ENCODE measurements at regions not wholly inside any gene's neighbourhood (a gene's known extent, or its start where the extent isn't known, plus 50 kb on each side); places are given as distances from the start of the nearest gene placed in this dataset.
"Not testable (repeated sequence)": the region's sequence is repeated elsewhere in the genome, so short reads cannot be mapped to it uniquely, and the experiment has no call there.

DNA sequence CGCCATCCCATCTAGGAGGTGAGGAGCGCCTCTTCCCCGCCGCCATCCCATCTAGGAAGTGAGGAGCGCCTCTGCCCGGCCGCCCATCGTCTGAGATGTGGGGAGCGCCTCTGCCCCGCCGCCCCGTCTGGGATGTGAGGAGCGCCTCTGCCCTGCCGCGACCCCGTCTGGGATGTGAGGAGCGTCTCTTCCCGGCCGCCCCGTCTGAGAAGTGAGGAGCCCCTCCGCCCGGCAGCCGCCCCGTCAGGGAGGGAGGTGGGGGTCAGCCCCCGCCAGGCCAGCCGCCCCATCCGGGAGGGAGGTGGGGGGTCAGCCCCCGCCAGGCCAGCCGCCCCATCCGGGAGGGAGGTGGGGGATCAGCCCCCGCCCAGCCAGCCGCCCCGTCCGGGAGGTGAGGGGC, 212.2 kb downstream of the RRAGC start:
- TF ChIP-seq, protein P1, sequence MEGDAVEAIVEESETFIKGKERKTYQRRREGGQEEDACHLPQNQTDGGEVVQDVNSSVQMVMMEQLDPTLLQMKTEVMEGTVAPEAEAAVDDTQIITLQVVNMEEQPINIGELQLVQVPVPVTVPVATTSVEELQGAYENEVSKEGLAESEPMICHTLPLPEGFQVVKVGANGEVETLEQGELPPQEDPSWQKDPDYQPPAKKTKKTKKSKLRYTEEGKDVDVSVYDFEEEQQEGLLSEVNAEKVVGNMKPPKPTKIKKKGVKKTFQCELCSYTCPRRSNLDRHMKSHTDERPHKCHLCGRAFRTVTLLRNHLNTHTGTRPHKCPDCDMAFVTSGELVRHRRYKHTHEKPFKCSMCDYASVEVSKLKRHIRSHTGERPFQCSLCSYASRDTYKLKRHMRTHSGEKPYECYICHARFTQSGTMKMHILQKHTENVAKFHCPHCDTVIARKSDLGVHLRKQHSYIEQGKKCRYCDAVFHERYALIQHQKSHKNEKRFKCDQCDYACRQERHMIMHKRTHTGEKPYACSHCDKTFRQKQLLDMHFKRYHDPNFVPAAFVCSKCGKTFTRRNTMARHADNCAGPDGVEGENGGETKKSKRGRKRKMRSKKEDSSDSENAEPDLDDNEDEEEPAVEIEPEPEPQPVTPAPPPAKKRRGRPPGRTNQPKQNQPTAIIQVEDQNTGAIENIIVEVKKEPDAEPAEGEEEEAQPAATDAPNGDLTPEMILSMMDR (IDR thresholded peaks at IDR 0.05), result not testable (repeated sequence)
- TF ChIP-seq EZH2 (IDR thresholded peaks at IDR 0.05), result not testable (repeated sequence)
